Stimulated activated effector memory CD8-positive, alpha-beta T cell treated with anti-CD3 and anti-CD28 coated beads, Interleukin-12 subunit alpha, Interleukin-12 subunit beta, amount 100 ng/mL, for 72 hours (primary cell): ENCODE measurements at regions not wholly inside any gene's neighbourhood (a gene's known extent, or its start where the extent isn't known, plus 50 kb on each side); places are given as distances from the start of the nearest gene placed in this dataset.
A peak's percentile ranks its signal among the peaks of the same experiment; 100 is the strongest.
"Not testable (repeated sequence)": the region's sequence is repeated elsewhere in the genome, so short reads cannot be mapped to it uniquely, and the experiment has no call there.

Experiments used
- ATAC-seq: fragments of 150-1000 bp; cut with Tn5 transposase; 2 replicates; pipeline ENCODE4 v1.10.0; 2021
- DNase-seq, 2 donors: peaks; one replicate each; pipeline ENCODE4 v3.0.0; 2021 to 2022; ENCODE audit warnings: low spot score in 2 of 2
- H3K27ac Mint-ChIP-seq: one replicate; pipeline ENCODE4 v1.8.0; 2022; ENCODE audit warnings: mild to moderate bottlenecking, mixed read lengths
- H3K36me3 Mint-ChIP-seq: one replicate; pipeline ENCODE4 v1.8.0; 2022; ENCODE audit warnings: mild to moderate bottlenecking, mixed read lengths
- H3K4me1 Mint-ChIP-seq: one replicate; pipeline ENCODE4 v1.8.0; 2022; ENCODE audit warnings: mixed read lengths
- H3K4me3 Mint-ChIP-seq: one replicate; pipeline ENCODE4 v1.8.0; 2022; ENCODE audit warnings: mild to moderate bottlenecking, mixed read lengths
- H3K9me3 Mint-ChIP-seq: one replicate; pipeline ENCODE4 v1.8.0; 2022; ENCODE audit warnings: mixed read lengths

DNA sequence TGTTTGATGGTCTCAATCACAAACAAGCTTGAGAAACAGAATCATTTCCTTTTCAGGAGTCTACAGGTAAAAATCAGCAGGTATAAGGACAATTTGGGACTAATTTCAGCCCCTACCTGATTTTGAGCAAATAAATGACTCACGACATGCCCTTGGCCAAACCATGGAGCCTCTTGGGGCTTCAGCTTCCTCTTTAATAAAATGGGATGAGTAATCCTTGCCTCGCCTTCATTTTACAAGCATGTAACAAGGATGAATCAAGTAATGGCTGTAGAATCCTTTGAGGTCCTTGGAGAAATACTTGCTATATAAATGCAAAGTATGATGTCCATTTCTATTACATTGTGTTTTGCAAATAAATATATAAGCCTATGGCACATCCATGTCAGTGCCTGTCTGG, 212.8 kb upstream of the PODXL start:
- no peaks in the 10 kb centered on the region for H3K36me3 Mint-ChIP-seq
- ATAC-seq: no peak
- DNase-seq: no peak
- no peaks in the 10 kb centered on the region for H3K9me3 Mint-ChIP-seq
- H3K27ac Mint-ChIP-seq: no peak overlapping the region
- H3K4me1 Mint-ChIP-seq: no peaks in the 10 kb centered on the region
- H3K4me3 Mint-ChIP-seq: no peak overlapping the region

- ATAC-seq (no peak), DNase-seq (no peak)
- H3K27ac Mint-ChIP-seq: no peak overlapping the region
- H3K4me3 Mint-ChIP-seq: no peak overlapping the region
- H3K9me3 Mint-ChIP-seq: no peaks in the 10 kb centered on the region
- H3K36me3 Mint-ChIP-seq: no peaks in the 10 kb centered on the region
- H3K4me1 Mint-ChIP-seq: no peaks in the 10 kb centered on the region
These were observed 211.2 kb upstream of the PODXL start for GRCh38 chr7:131767591-131767990.

GRCh38 chr7:131765575-131765974, 209.1 kb upstream of the PODXL start:
- Mint-ChIP-seq H3K9me3 (no peaks in the 10 kb centered on the region), H3K36me3 (no peaks in the 10 kb centered on the region)

DNA sequence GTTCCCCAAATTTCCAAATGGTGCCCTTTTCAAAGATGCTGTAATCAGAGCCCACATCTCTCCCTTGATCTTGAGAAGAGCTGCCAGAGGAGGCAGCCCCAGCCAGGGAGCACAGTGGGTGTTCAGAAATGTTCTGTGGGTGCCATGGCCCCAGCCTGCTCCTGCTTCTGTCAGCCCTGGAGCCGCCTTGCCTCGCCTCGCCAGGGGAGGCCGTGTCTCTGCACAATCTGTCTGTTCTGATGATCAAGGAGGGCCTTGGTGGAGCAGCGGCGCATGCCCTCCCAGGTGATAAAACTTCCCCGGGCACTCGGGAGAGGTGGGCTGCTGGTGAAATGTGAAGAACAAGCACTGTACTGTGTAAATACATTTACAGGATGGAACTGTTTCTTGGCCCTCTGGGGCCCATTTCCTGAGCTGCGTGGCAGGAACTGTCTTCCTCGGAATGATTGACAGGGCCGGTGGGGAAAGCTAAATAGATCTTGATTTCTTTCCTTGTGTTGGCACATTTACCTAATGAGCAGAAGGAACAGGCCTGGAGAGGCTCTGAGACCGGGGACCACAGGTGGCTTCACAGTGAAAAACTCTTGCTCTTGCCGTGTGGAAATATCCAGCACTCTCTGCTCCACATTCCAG, 207.8 kb upstream of the PODXL start:
- no peak for DNase-seq
- H3K9me3 Mint-ChIP-seq: no peaks in the 10 kb centered on the region
- ATAC-seq: no peak
- H3K36me3 Mint-ChIP-seq: no peaks in the 10 kb centered on the region
- H3K4me3 Mint-ChIP-seq: no peak overlapping the region
- H3K4me1 Mint-ChIP-seq: no peaks in the 10 kb centered on the region
- no peak overlapping the region for H3K27ac Mint-ChIP-seq

More at GRCh38 chr7:131765575-131765974, 209.1 kb upstream of the PODXL start:
- Mint-ChIP-seq H3K27ac (no peak overlapping the region), H3K4me1 (no peaks in the 10 kb centered on the region), H3K4me3 (no peak overlapping the region)
- ATAC-seq (no peak), DNase-seq (no peak)

- H3K4me3 Mint-ChIP-seq: no peak overlapping the region
- ATAC-seq: no peak
- H3K9me3 Mint-ChIP-seq: no peaks in the 10 kb centered on the region
- H3K27ac Mint-ChIP-seq: no peak overlapping the region
- DNase-seq: no peak
- no peaks in the 10 kb centered on the region for H3K4me1 Mint-ChIP-seq
- H3K36me3 Mint-ChIP-seq: no peaks in the 10 kb centered on the region
These were observed 206.3 kb upstream of the PODXL start for GRCh38 chr7:131762753-131763152.

DNA sequence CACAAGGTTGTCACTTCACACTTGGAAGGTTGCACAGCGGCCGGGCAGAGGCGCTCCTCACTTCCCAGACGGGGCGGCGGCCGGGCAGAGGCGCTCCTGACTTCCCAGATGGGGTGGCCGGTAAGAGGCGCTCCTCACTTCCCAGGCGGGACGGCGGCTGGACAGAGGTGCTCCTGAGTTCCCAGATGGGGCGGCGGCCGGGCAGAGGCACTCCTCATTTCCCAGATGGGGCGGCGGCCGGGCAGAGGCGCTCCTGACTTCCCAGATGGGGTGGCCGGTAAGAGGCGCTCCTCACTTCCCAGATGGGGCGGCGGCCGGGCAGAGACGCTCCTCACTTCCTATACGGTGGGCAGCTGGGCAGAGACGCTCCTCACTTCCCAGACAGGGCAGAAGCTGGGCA, 199.4 kb upstream of the PODXL start:
- H3K9me3 Mint-ChIP-seq, ATAC-seq, H3K4me3 Mint-ChIP-seq, H3K27ac Mint-ChIP-seq, H3K4me1 Mint-ChIP-seq, H3K36me3 Mint-ChIP-seq, DNase-seq: not testable (repeated sequence)

DNA sequence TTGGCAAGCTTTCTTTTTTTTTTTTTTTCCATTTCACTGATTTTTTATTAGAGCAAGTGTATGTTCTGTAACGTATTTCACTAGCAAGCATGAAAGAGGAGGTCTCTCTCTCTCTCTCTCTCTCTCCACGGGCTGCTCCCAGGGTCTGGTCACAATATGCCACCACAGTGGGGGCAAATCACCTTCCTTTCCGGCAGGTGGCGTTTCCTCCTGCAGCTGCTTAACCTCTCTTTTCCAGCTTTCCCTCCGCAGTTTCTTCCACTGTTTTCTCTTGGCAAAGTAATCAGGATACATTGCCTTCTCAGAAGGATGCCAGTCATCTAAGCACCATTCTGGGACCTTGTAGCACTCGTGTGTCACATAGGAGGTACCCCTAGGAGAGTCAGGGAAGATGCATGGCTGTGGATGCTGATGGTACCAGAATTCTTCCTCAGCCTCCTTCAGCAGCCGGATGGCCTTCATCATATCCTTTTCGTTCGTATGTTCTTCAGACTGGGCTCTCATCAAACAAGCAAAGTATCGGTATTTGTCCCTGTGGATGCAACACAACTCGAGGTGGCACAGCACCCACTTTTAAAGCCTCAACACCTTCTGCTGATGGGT, 197.3 kb upstream of the PODXL start:
- no peaks in the 10 kb centered on the region for H3K4me1 Mint-ChIP-seq
- H3K27ac Mint-ChIP-seq: no peak overlapping the region
- no peak overlapping the region for H3K4me3 Mint-ChIP-seq
- no peak for ATAC-seq
- no peak for DNase-seq
- H3K36me3 Mint-ChIP-seq: no peaks in the 10 kb centered on the region
- H3K9me3 Mint-ChIP-seq: no peaks in the 10 kb centered on the region

- no peaks in the 10 kb centered on the region for H3K36me3 Mint-ChIP-seq
- DNase-seq (no peak), ATAC-seq (no peak)
- H3K4me1 Mint-ChIP-seq: no peaks in the 10 kb centered on the region
- no peaks in the 10 kb centered on the region for H3K9me3 Mint-ChIP-seq
- no peak overlapping the region for H3K4me3 Mint-ChIP-seq
- no peak overlapping the region for H3K27ac Mint-ChIP-seq
These were observed 191.3 kb upstream of the PODXL start for GRCh38 chr7:131747658-131748232.

DNA sequence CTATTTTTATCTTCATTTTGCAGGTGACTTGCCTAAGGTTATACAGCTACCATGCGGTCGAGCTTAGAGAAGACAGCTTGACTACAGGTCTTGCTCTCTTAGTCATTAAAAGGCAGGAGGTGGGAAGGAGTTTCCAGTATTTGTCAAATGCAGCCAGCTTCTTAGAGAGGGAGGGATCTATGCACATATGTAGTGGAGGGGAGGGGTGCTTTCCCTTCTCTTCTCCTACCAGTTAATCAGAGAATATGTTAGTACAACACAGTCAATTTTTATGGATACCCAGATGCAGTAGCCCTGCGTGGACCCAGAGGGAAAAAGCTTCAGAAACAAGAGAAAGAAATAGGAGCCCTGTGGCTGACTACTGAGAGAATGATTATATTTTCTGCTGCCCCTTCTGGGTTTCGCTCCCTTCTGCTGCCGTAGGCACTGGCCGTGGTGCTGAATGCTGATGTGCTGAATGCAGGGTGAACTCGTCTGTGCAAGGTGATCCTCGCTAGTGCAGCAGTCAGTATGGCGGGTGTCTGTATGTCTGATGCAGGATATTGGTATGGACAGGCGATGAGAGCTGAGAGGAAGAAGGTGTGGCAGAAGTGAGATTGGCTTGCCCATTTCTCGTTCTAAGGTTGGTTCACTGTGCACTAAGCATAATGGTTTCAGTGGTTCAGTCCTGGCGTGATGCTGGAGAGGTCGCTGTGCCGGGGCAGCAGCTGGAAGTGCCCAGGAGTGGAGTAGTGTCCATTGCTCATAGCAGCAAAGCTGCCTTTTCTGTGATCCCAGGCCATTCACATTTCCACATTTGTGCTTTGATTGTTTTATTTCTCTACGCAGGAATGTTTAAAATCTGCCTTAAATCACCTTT, 189.2 kb upstream of the PODXL start:
- DNase-seq (no peak), ATAC-seq (no peak)
- H3K27ac Mint-ChIP-seq: no peak overlapping the region
- no peaks in the 10 kb centered on the region for H3K4me1 Mint-ChIP-seq
- H3K36me3 Mint-ChIP-seq: no peaks in the 10 kb centered on the region
- no peak overlapping the region for H3K4me3 Mint-ChIP-seq
- H3K9me3 Mint-ChIP-seq: no peaks in the 10 kb centered on the region

GRCh38 chr7:131741446-131741845, 185.0 kb upstream of the PODXL start:
- no peaks in the 10 kb centered on the region for H3K9me3 Mint-ChIP-seq
- no peak overlapping the region for H3K27ac Mint-ChIP-seq
- no peak overlapping the region for H3K4me3 Mint-ChIP-seq
- no peak for DNase-seq
- H3K4me1 Mint-ChIP-seq: no peaks in the 10 kb centered on the region
- ATAC-seq: peak; percentile 31
- H3K36me3 Mint-ChIP-seq: no peaks in the 10 kb centered on the region

- ATAC-seq (no peak), DNase-seq (no peak)
- Mint-ChIP-seq H3K4me3 (no peak overlapping the region), H3K9me3 (no peaks in the 10 kb centered on the region), H3K36me3 (no peaks in the 10 kb centered on the region), H3K4me1 (no peaks in the 10 kb centered on the region), H3K27ac (no peak overlapping the region)
These were observed 181.5 kb upstream of the PODXL start for GRCh38 chr7:131737746-131738465.

- H3K4me1 Mint-ChIP-seq: no peaks in the 10 kb centered on the region
- H3K9me3 Mint-ChIP-seq: peaks cover 4% of the 10 kb centered on the region
- H3K4me3 Mint-ChIP-seq: no peak overlapping the region
- H3K27ac Mint-ChIP-seq: no peak overlapping the region
- no peak for DNase-seq
- ATAC-seq: no peak
- H3K36me3 Mint-ChIP-seq: no peaks in the 10 kb centered on the region
These were observed 178.7 kb upstream of the PODXL start for GRCh38 chr7:131735101-131735500.

DNA sequence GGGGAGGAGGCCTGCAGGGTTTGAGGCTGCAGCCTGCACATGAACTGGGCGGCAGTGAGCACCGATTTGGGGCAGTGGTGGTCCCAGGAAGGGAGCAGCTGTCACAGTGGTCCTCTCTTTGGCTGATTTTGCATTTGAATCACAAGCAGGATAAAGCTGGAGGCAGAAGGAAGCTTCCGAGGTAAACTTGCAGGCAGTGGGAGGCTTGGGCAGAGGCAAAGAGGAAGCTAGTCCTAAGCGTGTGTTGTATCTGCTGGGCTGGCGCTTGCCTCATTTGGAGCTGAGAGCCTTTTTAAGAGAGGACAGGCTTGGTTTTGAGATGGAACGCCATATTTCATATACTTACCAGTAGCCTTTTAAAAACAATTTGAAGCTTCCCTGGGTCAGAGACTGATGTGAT, 177.2 kb upstream of the PODXL start:
- ATAC-seq: no peak
- Mint-ChIP-seq H3K4me1 (no peaks in the 10 kb centered on the region), H3K36me3 (no peaks in the 10 kb centered on the region), H3K4me3 (no peak overlapping the region), H3K27ac (no peak overlapping the region), H3K9me3 (peaks cover 8% of the 10 kb centered on the region)
- DNase-seq: no peak

DNA sequence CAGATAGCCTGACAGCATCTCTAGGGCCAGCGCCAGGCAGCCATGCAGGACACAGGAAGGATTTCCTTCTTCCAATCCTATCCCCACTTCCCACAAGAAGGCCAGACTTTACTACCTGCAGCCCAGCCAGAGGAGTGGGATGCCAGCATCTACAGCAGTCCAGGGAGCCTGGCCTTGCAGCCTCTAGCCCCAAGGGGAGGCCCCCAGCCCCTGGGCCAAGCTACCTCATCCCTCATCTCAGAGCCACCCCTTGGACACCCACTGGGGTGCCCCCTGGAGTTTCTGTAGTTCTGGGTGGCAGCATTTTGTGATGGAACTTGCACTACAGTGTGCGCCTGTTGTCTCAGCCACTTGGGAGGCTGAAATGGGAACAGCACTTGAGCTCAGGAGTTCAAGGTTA, 170.8 kb upstream of the PODXL start:
- Mint-ChIP-seq H3K4me3 (no peak overlapping the region), H3K36me3 (no peaks in the 10 kb centered on the region), H3K4me1 (no peaks in the 10 kb centered on the region), H3K9me3 (peaks cover 11% of the 10 kb centered on the region), H3K27ac (no peak overlapping the region)
- ATAC-seq (no peak), DNase-seq (peak in 1 of 2 donors; percentile 7)

DNA sequence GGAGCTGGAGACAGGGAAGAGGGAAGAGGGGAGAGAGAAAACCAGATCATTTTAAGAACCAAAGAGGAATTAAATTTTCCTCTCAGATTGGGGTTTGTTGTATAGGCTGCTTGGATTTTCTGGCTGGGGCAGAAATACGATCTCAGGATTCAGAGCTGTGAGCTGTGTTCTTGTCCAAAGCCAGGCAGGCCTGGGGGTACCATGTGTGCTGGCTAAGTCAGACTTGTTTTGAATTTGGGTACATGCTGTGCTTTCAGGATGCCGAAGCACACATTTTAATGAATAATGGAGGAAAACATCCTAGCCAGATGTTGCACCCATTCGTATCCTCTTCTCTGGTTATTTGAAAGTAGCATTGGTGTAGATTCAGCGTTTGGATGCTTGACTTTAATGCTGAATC, 170.3 kb upstream of the PODXL start:
- ATAC-seq (no peak), DNase-seq (no peak)
- Mint-ChIP-seq H3K9me3 (peaks cover 6% of the 10 kb centered on the region), H3K4me1 (no peaks in the 10 kb centered on the region), H3K27ac (no peak overlapping the region), H3K36me3 (no peaks in the 10 kb centered on the region), H3K4me3 (no peak overlapping the region)
